GM13976 (cell line): ENCODE measurements at regions not wholly inside any gene's neighbourhood (a gene's known extent, or its start where the extent isn't known, plus 50 kb on each side); places are given as distances from the start of the nearest gene placed in this dataset.

Experiments used
- DNase-seq: peaks from one replicate; pipeline ENCODE4 v3.0.0; 2012; ENCODE audit warnings: low spot score
- in situ Hi-C: fragments of 300-500 bp; cut with MboI; formaldehyde crosslinking; loops from one replicate; pipeline ENCODE4 v1.12.0; 2022; ENCODE audit warnings: low sequenced_read_pairs, mixed read lengths, inconsistent platforms; ENCODE audit not compliant: unreplicated experiment
- TF ChIP-seq, protein P1 (sequence below): IDR thresholded peaks from 2 replicates; pipeline ENCODE4 v1.5.1; 2012; ENCODE audit warnings: borderline replicate concordance, mild to moderate bottlenecking; ENCODE audit not compliant: insufficient read depth; ENCODE audit errors: extremely low read depth, missing control alignments, control extremely low read depth

DNA sequence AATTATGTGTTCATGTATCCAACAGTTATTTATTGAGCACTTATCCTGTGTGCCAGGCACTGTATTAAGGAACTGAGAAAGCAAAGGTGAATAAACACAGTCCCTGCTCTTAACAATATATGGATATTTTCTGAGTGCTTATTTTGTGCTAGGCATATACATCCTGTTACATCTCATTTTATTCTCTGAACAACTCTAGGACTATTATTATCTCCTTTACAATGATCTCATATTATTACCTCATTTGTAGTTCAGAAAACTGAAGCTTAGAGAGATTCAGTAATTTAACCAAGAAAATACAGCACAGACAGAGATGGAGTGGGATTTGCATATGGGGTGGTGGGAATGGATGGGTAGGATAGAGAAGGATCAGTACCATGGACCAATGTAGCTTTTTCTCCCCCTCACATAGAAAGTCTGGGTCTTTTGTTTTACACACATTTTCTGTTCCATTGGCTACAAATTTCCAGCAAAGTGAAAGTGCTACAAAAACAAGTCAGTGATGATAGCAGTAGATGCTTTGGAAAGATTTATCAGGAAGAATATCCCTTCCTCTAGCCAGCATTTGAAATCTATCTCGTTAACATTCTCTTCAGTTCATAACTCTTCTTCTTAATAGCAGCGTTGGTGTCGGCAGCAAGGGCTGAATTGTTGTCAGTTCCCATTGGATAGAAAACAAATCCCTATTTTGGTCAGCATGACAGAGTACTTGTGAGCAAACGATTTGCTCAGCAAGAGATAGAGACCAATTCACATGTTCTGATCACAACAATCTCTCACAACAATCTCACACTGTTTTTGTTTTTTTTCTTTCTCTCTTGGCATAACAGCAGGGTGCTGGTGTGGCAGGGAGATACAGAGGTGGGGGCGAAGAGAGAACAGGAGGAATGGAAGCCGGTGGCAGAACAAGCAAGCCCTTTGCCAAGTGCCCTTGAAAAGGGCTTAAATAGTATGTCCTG is 102.2 kb upstream of the KCTD1 start:
- TF ChIP-seq, protein P1, sequence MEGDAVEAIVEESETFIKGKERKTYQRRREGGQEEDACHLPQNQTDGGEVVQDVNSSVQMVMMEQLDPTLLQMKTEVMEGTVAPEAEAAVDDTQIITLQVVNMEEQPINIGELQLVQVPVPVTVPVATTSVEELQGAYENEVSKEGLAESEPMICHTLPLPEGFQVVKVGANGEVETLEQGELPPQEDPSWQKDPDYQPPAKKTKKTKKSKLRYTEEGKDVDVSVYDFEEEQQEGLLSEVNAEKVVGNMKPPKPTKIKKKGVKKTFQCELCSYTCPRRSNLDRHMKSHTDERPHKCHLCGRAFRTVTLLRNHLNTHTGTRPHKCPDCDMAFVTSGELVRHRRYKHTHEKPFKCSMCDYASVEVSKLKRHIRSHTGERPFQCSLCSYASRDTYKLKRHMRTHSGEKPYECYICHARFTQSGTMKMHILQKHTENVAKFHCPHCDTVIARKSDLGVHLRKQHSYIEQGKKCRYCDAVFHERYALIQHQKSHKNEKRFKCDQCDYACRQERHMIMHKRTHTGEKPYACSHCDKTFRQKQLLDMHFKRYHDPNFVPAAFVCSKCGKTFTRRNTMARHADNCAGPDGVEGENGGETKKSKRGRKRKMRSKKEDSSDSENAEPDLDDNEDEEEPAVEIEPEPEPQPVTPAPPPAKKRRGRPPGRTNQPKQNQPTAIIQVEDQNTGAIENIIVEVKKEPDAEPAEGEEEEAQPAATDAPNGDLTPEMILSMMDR, result no peak

DNA sequence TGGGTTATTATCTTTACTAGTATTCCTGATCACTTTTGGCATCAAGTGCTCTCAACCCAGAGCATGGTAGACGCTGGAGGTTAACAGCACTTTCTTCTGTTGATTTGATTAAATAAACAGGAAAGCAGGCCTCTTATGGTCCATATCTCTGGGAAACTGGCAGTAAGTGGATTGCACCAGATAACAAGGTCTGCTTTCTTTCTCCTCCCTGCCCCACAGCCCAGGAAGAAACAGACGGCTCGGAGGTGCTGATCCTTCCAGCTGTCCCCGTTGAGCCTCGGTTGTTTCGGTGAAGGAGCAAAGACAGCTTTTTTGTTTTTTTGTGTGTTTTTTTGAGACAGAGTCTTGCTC is 100.8 kb upstream of the KCTD1 start:
- TF ChIP-seq, protein P1, result no peak
- no peak for DNase-seq
- in situ Hi-C loops, result loop anchor here (10.0 kb wide), 2 partner anchors 244 to 344 kb away; no protein-coding TSS in a partner anchor

More for the DNA sequence above, 102.2 kb upstream of the KCTD1 start:
- in situ Hi-C loops, result no loop called here
- DNase-seq, result no peak

DNA sequence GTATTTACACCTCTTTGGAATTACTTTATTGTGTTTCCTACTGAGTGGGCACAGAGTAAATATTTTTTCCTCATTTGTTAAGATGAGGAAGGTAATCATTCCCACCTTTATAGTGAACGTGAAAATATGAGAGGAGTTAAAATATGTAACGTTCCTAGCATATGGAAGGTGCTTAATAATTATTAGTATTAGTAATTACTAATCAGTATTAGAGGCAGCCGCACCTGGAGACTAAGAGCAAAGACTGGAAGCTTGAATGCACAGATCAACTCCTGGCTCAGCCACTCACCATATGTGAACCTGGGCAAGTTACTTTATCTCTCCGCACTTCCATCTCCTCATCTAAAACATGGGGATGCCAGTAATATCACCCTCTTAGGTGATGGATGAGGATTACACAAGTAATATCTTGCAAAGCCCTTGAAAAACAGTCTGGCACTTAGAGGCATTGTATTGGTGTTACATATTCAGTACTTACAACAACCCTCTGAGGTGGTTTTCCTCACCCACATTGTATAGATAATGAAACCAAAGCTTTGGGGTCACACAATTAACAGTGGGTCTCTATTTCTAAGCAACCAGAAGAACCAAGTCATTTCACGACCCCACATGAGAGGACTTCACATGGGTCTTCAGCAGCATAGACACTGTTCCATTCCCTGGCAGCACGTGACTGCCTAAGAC is 100.3 kb upstream of the KCTD1 start:
- in situ Hi-C loops, result loop anchor here (10.0 kb wide), 2 partner anchors 244 to 344 kb away; no protein-coding TSS in a partner anchor
- DNase-seq, result no peak
- TF ChIP-seq, protein P1, result no peak

DNA sequence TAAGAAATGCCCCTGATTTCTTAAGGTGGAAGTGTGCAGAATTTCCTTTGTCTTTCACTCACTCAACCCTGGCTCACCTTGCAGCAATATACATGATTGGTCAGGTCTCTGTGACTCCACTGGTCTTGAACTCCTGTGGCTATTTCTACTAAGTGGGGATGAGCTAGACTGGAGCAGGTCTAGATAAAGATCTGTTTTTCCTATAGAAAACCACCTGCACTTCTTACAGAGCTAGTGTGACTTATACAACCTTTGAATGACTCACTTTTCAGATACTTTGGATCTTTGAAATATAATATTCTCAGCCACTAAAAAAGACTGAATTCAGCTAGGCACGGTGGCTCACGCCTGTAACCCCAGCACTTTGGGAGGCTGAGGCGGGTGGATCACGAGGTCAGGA is 98.5 kb upstream of the KCTD1 start:
- DNase-seq, result no peak
- TF ChIP-seq, protein P1, result no peak
- in situ Hi-C loops, result loop anchor here (10.0 kb wide), 2 partner anchors 242 to 342 kb away; no protein-coding TSS in a partner anchor

DNA sequence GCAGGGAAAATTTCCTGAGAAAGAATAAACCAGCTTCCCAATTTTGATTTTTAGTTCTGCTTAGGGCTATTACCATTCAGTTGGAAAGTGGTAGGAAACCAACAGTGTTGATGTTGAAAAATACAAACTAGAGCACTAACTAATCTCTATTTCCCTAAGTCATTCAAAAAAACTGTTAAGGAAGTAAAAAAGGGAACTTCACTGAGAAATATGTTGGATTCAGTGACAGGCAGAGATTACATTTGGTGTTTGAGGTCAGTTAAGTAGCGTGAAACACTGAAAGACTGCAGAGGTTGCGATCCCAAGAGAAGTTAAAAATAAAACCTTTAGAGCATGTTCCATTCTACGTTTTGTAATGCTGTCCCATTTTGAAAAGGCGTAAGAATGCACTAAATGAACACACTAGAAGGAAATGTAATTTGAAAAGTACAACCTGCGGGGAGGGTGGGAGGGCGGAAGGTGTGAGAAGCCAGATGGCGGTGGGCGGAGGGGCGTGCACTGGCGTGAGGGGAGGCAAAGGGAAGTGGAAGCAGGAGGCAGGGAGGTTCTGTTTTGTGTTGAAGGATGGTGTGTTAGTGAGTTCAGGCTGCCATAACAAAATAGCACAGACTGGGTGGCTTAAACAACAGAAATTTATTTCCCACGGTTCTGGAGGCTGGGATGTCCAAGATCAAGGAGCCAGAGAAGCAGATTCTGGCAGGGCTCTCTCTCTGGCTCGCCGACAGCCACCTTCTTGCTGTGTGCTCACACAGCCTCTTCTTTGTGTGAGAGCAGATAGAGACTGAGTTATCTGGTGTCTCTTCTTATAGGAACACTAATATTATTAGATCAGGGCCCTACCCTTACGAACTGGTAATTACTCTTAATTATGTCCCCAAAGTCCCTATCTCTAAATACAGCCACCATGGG is 94.3 kb upstream of the KCTD1 start:
- DNase-seq, result no peak
- TF ChIP-seq, protein P1, result no peak
- in situ Hi-C loops, result loop anchor here (10.0 kb wide), 2 partner anchors 238 to 338 kb away; no protein-coding TSS in a partner anchor

DNA sequence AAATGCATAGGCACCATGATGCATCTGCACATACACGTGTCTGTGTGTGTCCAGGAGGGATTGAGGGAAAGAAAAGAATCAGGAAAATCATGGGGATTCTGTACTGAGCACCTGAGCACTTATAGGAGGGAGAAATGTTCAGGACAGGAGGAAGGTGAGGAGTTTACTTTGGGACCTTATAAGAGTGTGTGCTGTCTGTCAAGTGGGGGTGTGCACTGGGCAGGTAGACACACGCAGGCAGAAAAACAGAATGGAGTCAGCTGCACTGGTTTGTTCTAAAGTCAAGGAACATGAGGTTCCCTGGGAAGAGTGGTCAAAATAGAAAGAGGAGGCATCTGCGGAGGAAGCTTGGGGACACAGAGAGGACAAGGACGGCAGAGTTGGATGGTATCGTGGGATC is 92.2 kb upstream of the KCTD1 start:
- TF ChIP-seq, protein P1, result no peak
- DNase-seq, result no peak
- in situ Hi-C loops, result loop anchor here (10.0 kb wide), 2 partner anchors 236 to 336 kb away; no protein-coding TSS in a partner anchor
